CD4-positive, alpha-beta T cell treated with Interleukin-21 for 1 hour (primary cell): ENCODE measurements at regions not wholly inside any gene's neighbourhood (a gene's known extent, or its start where the extent isn't known, plus 50 kb on each side); places are given as distances from the start of the nearest gene placed in this dataset.

Experiments
- DNase-seq: peaks from one replicate; pipeline ENCODE4 v3.0.0-alpha.2; 2020

GRCh38 chr12:87317302-87317701 is 711.9 kb downstream of the C12orf50 start:
- no peak for DNase-seq

GRCh38 chr12:87311206-87311605 is 718.0 kb downstream of the C12orf50 start:
- no peak for DNase-seq

DNA sequence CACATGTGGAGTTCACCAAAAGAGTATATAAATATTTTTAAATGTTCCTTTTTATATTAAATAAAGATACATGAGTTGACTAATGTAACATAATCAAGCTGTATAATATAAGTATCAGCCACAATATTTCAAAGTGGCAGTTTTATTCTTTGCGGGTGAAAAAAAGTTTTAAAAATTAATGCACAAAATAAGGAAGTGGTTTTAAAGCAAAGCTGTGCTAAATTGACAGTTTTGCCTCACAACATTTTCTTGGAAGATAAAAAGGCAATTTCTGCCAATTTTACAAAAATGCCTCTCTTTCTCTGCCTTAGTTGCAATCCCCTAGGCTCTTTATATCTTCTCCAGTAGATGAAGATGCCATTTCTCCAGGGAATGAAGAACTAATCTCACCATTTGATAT is 719.1 kb downstream of the C12orf50 start:
- no peak for DNase-seq

DNA sequence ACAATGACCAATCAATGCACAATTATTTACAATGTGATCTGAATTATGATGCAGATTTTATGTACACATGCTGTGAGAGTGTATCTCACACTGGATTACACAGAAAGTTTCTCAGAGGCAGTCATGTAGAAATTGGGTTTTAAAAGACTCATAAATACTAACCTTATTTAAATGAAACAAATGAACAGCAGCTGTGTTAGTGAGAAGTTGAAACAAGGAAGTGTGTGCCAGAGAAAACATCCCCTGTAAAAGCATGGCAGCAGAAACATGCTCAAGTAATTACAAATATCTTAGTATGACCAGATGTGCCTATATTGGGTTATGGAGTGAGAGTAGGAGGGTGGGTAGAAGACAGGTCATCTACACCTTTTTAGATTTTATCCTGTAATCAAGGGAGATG is 723.7 kb downstream of the C12orf50 start:
- DNase-seq = no peak

DNA sequence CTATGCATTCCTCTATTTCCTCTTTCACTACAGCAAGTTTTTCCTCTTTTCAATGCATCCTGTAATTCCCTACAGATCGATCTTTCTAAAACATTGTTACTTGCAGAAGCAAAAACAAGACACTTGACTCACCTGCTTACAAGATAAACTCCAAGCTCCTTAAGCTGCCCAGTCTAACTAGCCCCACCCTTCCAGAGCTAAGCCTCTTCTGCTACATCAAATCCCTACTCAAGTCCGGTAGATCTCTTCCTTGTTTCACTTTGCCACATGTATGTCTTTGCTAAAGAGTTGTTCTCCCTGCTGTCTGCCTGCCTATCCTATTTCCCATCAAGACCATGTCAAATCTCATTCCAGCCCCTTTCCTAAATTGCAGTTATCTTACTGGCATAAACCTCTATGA is 724.8 kb downstream of the C12orf50 start:
- no peak for DNase-seq

DNA sequence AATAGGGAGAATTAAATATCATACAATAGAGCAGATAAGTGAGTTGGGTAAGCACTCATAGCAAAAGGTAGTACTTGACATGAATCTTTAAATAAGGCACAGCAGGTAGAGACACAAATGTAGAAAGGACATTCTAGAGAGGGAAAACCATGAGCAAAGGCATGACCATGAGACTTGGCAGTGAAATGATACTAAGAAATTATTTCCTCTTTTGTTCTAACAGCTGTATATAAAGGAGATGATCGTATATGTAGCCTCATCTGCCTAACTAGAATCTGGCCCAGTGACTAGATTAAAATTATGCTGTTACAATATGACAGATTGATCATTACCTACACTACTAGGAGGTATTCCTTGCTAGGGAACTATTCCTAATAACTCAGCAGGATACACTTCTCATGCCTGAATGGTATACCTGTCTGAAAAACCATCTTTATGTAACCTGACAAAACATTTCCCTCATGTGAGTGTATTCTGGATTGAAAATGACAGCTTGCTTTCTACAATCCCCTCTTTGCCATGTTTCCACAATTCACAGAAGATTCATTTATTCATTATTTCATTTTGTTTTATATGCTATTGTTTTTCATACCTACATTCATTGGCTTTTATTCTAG is 725.7 kb downstream of the C12orf50 start:
- DNase-seq = no peak

- no peak for DNase-seq
Observed at GRCh38 chr12:87302126-87302745, 727.0 kb downstream of the C12orf50 start.

GRCh38 chr12:87290505-87290904 is 738.7 kb downstream of the C12orf50 start:
- no peak for DNase-seq

GRCh38 chr12:87283886-87284285 is 745.3 kb downstream of the C12orf50 start:
- no peak for DNase-seq

GRCh38 chr12:87283111-87283510 is 746.1 kb downstream of the C12orf50 start:
- DNase-seq = no peak

DNA sequence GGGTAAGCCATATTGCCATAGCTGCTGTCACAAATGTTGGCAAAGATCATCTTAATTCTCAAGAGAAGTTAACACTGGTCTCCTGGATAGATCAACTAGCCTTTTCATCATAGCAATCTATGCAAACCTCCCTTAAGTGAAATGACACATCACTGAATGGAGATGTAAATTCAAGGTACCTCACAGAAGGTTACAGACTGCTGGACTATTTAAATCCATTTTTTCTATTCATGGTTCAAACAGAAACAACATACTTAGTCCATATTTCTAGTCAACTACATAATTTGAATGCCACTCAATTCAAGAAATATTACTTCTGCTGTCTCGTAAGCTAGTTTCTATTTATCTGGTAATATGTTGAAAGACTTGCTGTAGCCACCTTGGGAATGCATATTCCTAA is 748.3 kb downstream of the C12orf50 start:
- no peak for DNase-seq

GRCh38 chr12:87280356-87280755 is 748.8 kb downstream of the C12orf50 start:
- DNase-seq = no peak

DNA sequence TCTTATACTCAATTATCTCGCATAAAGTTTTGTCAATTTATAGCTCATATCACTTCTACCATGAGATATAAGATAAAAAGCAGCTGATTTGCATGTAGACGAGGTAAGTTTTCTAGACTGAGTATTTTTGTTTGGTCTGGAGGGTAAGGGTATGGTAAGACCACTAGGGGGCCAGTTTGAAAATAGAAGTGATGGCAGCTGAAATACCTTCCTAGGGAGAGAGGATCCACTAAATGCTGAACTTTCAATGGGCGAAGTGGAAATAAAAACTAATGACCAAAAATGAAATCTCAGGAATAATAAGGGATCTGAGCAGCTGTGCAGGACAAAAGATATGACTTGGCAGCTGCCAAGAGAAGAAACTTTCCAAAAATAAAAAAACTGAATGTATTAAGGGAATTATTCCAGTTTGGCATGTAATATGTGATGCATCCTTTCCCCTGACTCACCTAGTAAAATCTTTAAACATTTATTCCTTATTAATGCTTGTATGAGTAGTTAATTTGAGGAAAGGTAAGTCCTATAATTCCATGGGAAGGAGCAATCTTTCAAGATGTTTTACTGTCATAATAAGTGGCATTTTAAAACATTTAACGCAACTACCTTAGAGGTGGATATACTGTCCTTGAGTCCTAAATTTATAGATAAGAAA is 754.5 kb downstream of the C12orf50 start:
- no peak for DNase-seq

- DNase-seq = no peak
Observed at GRCh38 chr12:87272851-87273250, 756.4 kb downstream of the C12orf50 start.

- DNase-seq = no peak
Observed at GRCh38 chr12:87270919-87271318, 758.3 kb downstream of the C12orf50 start.

GRCh38 chr12:87266305-87266704 is 762.9 kb downstream of the C12orf50 start:
- DNase-seq = no peak

- DNase-seq = no peak
Observed at GRCh38 chr12:87259391-87259790, 769.8 kb downstream of the C12orf50 start.

GRCh38 chr12:87254381-87255030 is 774.7 kb downstream of the C12orf50 start:
- no peak for DNase-seq

GRCh38 chr12:87253157-87253556 is 776.0 kb downstream of the C12orf50 start:
- DNase-seq = no peak

DNA sequence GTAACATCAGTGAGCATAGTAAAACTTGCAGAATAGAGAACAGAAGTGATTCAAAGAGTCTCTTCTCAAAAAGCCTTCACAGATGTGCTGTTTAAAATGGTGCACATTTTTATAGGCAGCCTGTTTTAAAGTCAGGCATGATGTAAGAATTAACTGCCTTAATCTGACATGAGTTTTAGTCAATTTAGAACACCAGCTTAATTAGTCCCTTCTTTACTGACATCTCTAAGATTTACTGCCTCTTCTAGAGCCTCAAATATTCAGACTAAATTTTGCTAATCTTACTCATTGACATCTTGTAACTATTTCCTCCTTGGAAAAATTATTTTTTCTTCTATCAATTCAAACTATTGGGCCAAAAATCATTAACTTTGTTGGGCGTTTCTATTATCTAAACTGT is 782.5 kb downstream of the C12orf50 start:
- DNase-seq = no peak

GRCh38 chr12:87238466-87238865 is 790.7 kb downstream of the C12orf50 start:
- no peak for DNase-seq

- no peak for DNase-seq
Observed at GRCh38 chr12:87234898-87235297, 794.3 kb downstream of the C12orf50 start.

DNA sequence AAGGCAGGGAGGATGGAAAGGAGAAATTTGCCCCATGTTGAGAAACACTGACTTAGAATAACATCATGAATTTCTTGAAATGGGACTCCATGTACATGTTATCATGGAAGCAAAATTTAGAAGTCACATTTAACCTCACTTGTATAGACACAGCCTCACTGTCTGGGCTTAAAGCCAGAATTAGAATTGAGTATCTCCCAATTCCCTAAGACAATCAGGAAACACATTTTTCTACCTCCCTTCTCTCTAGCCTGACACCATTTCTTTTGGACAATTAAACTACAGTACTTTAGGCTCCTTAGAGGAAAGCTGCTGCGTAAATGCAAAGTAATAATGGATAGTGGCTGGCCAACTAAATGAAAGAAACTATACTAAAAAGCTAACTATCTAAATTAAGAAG is 795.5 kb downstream of the C12orf50 start:
- DNase-seq = no peak

DNA sequence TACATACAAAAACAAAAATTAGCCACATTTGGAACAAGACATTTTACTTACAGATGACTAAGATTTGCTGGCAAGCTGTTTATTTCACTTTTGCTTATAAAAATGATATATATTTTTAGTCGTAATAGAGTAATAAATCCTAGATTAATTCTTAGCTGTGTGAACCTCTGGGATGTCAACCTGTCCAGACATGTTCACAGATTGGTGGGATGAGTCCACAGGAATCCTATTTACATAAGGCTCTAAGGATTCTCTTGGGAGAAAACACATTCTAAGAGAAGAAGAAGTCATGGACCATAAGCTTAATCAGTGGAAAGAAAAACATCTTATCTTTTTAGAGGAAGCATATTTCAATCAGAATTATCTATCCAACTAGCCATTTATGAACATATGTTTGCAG is 797.4 kb downstream of the C12orf50 start:
- DNase-seq = no peak
